Ovary (tissue), 7 donors: ENCODE measurements at regions not wholly inside any gene's neighbourhood (a gene's known extent, or its start where the extent isn't known, plus 50 kb on each side); places are given as distances from the start of the nearest gene placed in this dataset.

Experiments used
- DNase-seq, 5 donors: peaks; one replicate each; pipeline ENCODE4 v3.0.0-alpha.2; 2019 to 2020
- H3K27ac ChIP-seq, 2 donors: fragments of 200-600 bp; one replicate each; pipeline versions ENCODE4 v1.5.1 to v1.8.0; 2019 to 2022
- H3K27me3 ChIP-seq: fragments of 200-600 bp; one replicate; pipeline ENCODE4 v1.8.0; 2022
- H3K36me3 ChIP-seq: fragments of 200-600 bp; sonication (generic); one replicate; pipeline ENCODE4 v1.5.1; 2019
- H3K4me1 ChIP-seq: one replicate; pipeline ENCODE4 v1.8.1; 2013; ENCODE audit warnings: mild to moderate bottlenecking, moderate library complexity; ENCODE audit not compliant: insufficient read depth
- H3K4me3 ChIP-seq: fragments of 200-600 bp; sonication (generic); one replicate; pipeline ENCODE4 v1.5.1; 2017
- H3K9me3 ChIP-seq, 2 donors: fragments of 200-600 bp in 1 of 2; sonication (generic) in 1 of 2; one replicate each; pipeline versions ENCODE4 v1.5.1 to v1.8.1; 2013 to 2019; ENCODE audit warnings: mild to moderate bottlenecking in 1 of 2, moderate library complexity in 1 of 2
- CTCF ChIP-seq, 3 donors: fragments of 450-650 bp in 2 of 3; fragments of 200-600 bp in 1 of 3; IDR thresholded peaks; one replicate each; pipeline versions ENCODE4 v1.5.1 to v1.8.0; 2016 to 2022; ENCODE audit warnings: antibody characterized with exemption in 3 of 3, mild to moderate bottlenecking in 1 of 3
- EP300 ChIP-seq: sonication (generic); formaldehyde crosslinking; IDR thresholded peaks from one replicate; pipeline ENCODE4 v1.6.1; 2017; ENCODE audit warnings: antibody characterized with exemption
- POLR2A ChIP-seq: fragments of 450-650 bp; IDR thresholded peaks from one replicate; pipeline ENCODE4 v1.6.1; 2017; ENCODE audit warnings: antibody characterized with exemption, mild to moderate bottlenecking, moderate library complexity
- WGBS, 3 donors: extraction: QIAGEN DNeasy Blood & Tissue Kit in 1 of 3; methylation state at CpG; one replicate each; pipeline versions ENCODE4 v1.1.5 to v1.1.7; 2013 to 2017; 5-methylcytosine and 5-hydroxymethylcytosine counted together
- intact Hi-C, 4 donors: fragments of 100-400 bp; cut with DNase I; formaldehyde crosslinking; loops; one replicate each; pipeline versions ENCODE4 v1.11.0 to v1.15.1; 2022 to 2023
- donor health status: DM: no; HTN: no; CAD: no; lungs with moderate emphysema.
- donor health status: DM: no; HTN: no; CAD: no.
- donor health status: Bipolar disorder and iron deficiency.
- donor health status: DM: no; HTN: no; CAD: no.
- donor health status: DM: yes; HTN: yes; CAD: no.

DNA sequence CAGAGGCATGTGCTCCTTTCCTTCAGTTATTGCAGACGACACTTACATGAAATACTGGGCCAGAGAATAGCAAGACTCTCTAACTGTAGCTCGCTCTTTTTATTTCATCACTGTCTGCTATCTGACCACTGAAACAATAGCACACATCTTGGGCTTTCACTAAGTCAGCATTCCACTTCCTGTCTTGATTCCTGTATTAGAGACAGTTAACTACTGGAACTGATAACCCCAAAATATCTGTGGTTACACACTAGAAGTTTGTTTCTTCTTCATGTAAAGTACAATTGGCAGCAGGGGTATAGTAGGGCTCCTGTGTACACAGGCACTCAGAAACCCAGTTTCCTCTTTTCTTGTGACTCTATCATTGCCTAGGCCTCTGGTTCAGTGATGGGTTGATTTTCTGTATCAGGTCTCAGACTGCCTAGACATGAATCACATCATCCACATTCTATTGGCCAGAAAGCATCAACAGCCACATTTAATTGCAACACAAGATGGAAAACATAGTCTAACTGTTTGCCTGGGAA, 230.2 kb upstream of the CD96 start:
- 38 to 60% (median 57%) methylated on average over 2 of the region's 2 CpGs for WGBS, 3 donors
- intact Hi-C loops: no loop called here
- TF ChIP-seq POLR2A: no peak
- TF ChIP-seq EP300: no peak
- TF ChIP-seq CTCF (IDR thresholded peaks at IDR 0.05): no peak
- H3K36me3 ChIP-seq: no peaks in the 10 kb centered on the region
- no peak overlapping the region for H3K27ac ChIP-seq
- H3K9me3 ChIP-seq: no peaks in the 10 kb centered on the region
- H3K27me3 ChIP-seq: no peaks in the 10 kb centered on the region
- H3K4me1 ChIP-seq: no peaks in the 10 kb centered on the region
- H3K4me3 ChIP-seq: no peak overlapping the region
- no peak for DNase-seq

GRCh38 chr3:111314181-111314873, 227.7 kb upstream of the CD96 start:
- no peak overlapping the region for H3K4me3 ChIP-seq
- H3K27me3 ChIP-seq: no peaks in the 10 kb centered on the region
- H3K36me3 ChIP-seq: no peaks in the 10 kb centered on the region
- TF ChIP-seq EP300: no peak
- no peak for TF ChIP-seq POLR2A
- TF ChIP-seq CTCF (IDR thresholded peaks at IDR 0.05): no peak
- no peaks in the 10 kb centered on the region for H3K4me1 ChIP-seq
- H3K27ac ChIP-seq: no peak overlapping the region
- intact Hi-C loops: no loop called here
- no peak for DNase-seq
- H3K9me3 ChIP-seq: no peaks in the 10 kb centered on the region

GRCh38 chr3:111314898-111315297, 227.1 kb upstream of the CD96 start:
- intact Hi-C loops: no loop called here
- 21 to 23% (median 22%) methylated on average over 5 of the region's 5 CpGs for WGBS, 3 donors

GRCh38 chr3:111315930-111316587, 225.9 kb upstream of the CD96 start:
- TF ChIP-seq POLR2A: no peak
- TF ChIP-seq CTCF (IDR thresholded peaks at IDR 0.05): no peak
- TF ChIP-seq EP300: no peak
- H3K27me3 ChIP-seq: no peaks in the 10 kb centered on the region
- H3K4me3 ChIP-seq: no peak overlapping the region
- H3K9me3 ChIP-seq: no peaks in the 10 kb centered on the region
- WGBS, 3 donors: 6 to 26% (median 9%) methylated on average over 4 of the region's 4 CpGs
- intact Hi-C loops: no loop called here
- no peak for DNase-seq
- H3K36me3 ChIP-seq: no peaks in the 10 kb centered on the region
- H3K27ac ChIP-seq: no peak overlapping the region
- H3K4me1 ChIP-seq: no peaks in the 10 kb centered on the region

More at GRCh38 chr3:111314898-111315297, 227.1 kb upstream of the CD96 start:
- Histone ChIP-seq H3K27ac (no peak overlapping the region), H3K4me3 (no peak overlapping the region), H3K27me3 (no peaks in the 10 kb centered on the region), H3K4me1 (no peaks in the 10 kb centered on the region), H3K9me3 (no peaks in the 10 kb centered on the region), H3K36me3 (no peaks in the 10 kb centered on the region)
- no peak for DNase-seq
- no peak for TF ChIP-seq EP300
- no peak for TF ChIP-seq POLR2A
- no peak for TF ChIP-seq CTCF (IDR thresholded peaks at IDR 0.05)
